Psoas muscle (tissue), 7 donors: ENCODE measurements at regions not wholly inside any gene's neighbourhood (a gene's known extent, or its start where the extent isn't known, plus 50 kb on each side); places are given as distances from the start of the nearest gene placed in this dataset.
A peak's percentile ranks its signal among the peaks of the same experiment; 100 is the strongest.
"Not testable (repeated sequence)": the region's sequence is repeated elsewhere in the genome, so short reads cannot be mapped to it uniquely, and the experiment has no call there.

Experiments
- ATAC-seq, 4 donors: fragments of 200-7000 bp; cut with Tn5 transposase; one replicate each; pipeline ENCODE4 v1.9.1; 2020; ENCODE audit warnings: moderate library complexity in 3 of 4, mild to moderate bottlenecking in 2 of 4
- DNase-seq, 2 donors: peaks; one replicate each; pipeline ENCODE4 v3.0.0-alpha.2; 2020
- H3K27ac ChIP-seq: fragments of 200-600 bp; one replicate; pipeline ENCODE4 v1.8.0; 2022
- H3K27me3 ChIP-seq, 3 donors: fragments of 200-600 bp in 1 of 3; one replicate each; pipeline versions ENCODE4 v1.6.1 to v1.8.0; 2013 to 2022; ENCODE audit warnings: low read length in 2 of 3, mild to moderate bottlenecking in 2 of 3, moderate library complexity in 1 of 3; ENCODE audit not compliant: insufficient read depth in 3 of 3
- H3K36me3 ChIP-seq, 2 donors: fragments of 200-600 bp in 1 of 2; one replicate each; pipeline versions ENCODE4 v1.6.1 to v1.8.0; 2013 to 2022; ENCODE audit warnings: low read depth in 1 of 2, mild to moderate bottlenecking in 1 of 2, moderate library complexity in 1 of 2; ENCODE audit not compliant: insufficient read depth in 1 of 2
- H3K4me1 ChIP-seq: fragments of 200-600 bp; one replicate; pipeline ENCODE4 v1.8.0; 2022
- H3K4me3 ChIP-seq: fragments of 200-600 bp; one replicate; pipeline ENCODE4 v1.8.0; 2022; ENCODE audit warnings: mild to moderate bottlenecking
- H3K9me3 ChIP-seq: fragments of 200-600 bp; one replicate; pipeline ENCODE4 v1.8.0; 2022
- CTCF ChIP-seq: fragments of 200-600 bp; IDR thresholded peaks from one replicate; pipeline ENCODE4 v1.8.0; 2022; ENCODE audit warnings: antibody characterized with exemption
- WGBS, 3 donors: extraction: QIAGEN DNeasy Blood & Tissue Kit; methylation state at CpG; one replicate each; pipeline versions ENCODE4 v1.1.6 to v1.1.7; 2013; 5-methylcytosine and 5-hydroxymethylcytosine counted together
- intact Hi-C, 2 donors: fragments of 100-400 bp; cut with DNase I; formaldehyde crosslinking; loops; one replicate each; pipeline versions ENCODE4 v1.11.0 to v1.14.2; 2022
- donor health status: healthy with polysubstance abuse.
- donor health status: DM: no; HTN: no; CAD: no; lungs with moderate emphysema.
- donor health status: Bipolar disorder and iron deficiency.
- donor health status: healthy.
- donor health status: DM: yes; HTN: yes; CAD: no.
- donor health status: DM: no; HTN: no; CAD: no.
- donor health status: DM: yes; HTN: yes; CAD: no.

GRCh38 chr6:27809939-27810767 is 102.0 kb downstream of the OR2B2 start:
- peak overlapping the region; percentile 62 for H3K27ac ChIP-seq
- H3K9me3 ChIP-seq = no peaks in the 10 kb centered on the region
- WGBS, 3 donors = 2 to 3% (median 2%) methylated on average over 51 of the region's 51 CpGs
- no peaks in the 10 kb centered on the region for H3K36me3 ChIP-seq
- peaks cover 0 to 80% (median 10%) of the 10 kb centered on the region in 3 donors for H3K27me3 ChIP-seq
- DNase-seq (peak; percentile 53 to 76), ATAC-seq (peak; percentile 65 to 81 (median 68))
- H3K4me3 ChIP-seq = peak overlapping the region; percentile 69
- no peaks in the 10 kb centered on the region for H3K4me1 ChIP-seq
- intact Hi-C loops = no loop called here
- no peak for TF ChIP-seq CTCF

- H3K4me1 ChIP-seq = no peaks in the 10 kb centered on the region
- no peak for DNase-seq
- H3K36me3 ChIP-seq = no peaks in the 10 kb centered on the region
- intact Hi-C loops = no loop called here
- no peaks in the 10 kb centered on the region for H3K9me3 ChIP-seq
- 30 to 33% (median 31%) methylated on average over 7 of the region's 7 CpGs for WGBS, 3 donors
- no peak overlapping the region for H3K27ac ChIP-seq
- peak overlapping the region; percentile 69 for H3K4me3 ChIP-seq
- no peak for ATAC-seq
- peaks cover 0 to 78% (median 7%) of the 10 kb centered on the region in 3 donors for H3K27me3 ChIP-seq
- no peak for TF ChIP-seq CTCF
Observed at GRCh38 chr6:27809067-27809938, 102.9 kb downstream of the OR2B2 start.

- Histone ChIP-seq H3K27ac (peak overlapping the region; percentile 42), H3K4me3 (peak overlapping the region; percentile 71), H3K27me3 (peaks cover 0 to 80% (median 5%) of the 10 kb centered on the region in 3 donors)
- 11 to 15% (median 13%) methylated on average over 22 to 24 of the region's 43 CpGs for WGBS, 3 donors
- intact Hi-C loops, H3K9me3 ChIP-seq, H3K36me3 ChIP-seq, H3K4me1 ChIP-seq, DNase-seq: not testable (repeated sequence)
- peak in 2 of 4 donors; percentile 3 to 48 for ATAC-seq
Observed at GRCh38 chr6:27808242-27809066, 103.7 kb downstream of the OR2B2 start.

GRCh38 chr6:27807441-27808241 is 104.6 kb downstream of the OR2B2 start:
- H3K4me1 ChIP-seq, intact Hi-C loops, H3K36me3 ChIP-seq, H3K9me3 ChIP-seq: not testable (repeated sequence)
- ATAC-seq = peak; percentile 78 to 87 (median 82)
- DNase-seq = peak; percentile 33 to 67
- WGBS, 3 donors = 0 to 1% (median 1%) methylated on average over 43 of the region's 43 CpGs
- H3K27me3 ChIP-seq = peaks cover 0 to 72% (median 5%) of the 10 kb centered on the region in 3 donors
- peak overlapping the region; percentile 71 for H3K4me3 ChIP-seq
- peak overlapping the region; percentile 42 for H3K27ac ChIP-seq

GRCh38 chr6:27806981-27807440 is 105.2 kb downstream of the OR2B2 start:
- intact Hi-C loops = no loop called here
- TF ChIP-seq CTCF = no peak
- Histone ChIP-seq H3K27ac (no peak overlapping the region), H3K27me3 (peaks cover 0 to 67% (median 5%) of the 10 kb centered on the region in 3 donors), H3K4me1 (no peaks in the 10 kb centered on the region), H3K9me3 (no peaks in the 10 kb centered on the region), H3K36me3 (no peaks in the 10 kb centered on the region), H3K4me3 (peak overlapping the region; percentile 71)
- DNase-seq (peak in 1 of 2 donors; percentile 17), ATAC-seq (no peak)
- 2 to 4% (median 3%) methylated on average over 19 of the region's 19 CpGs for WGBS, 3 donors
